NCI-H2107 treated with DMSO at 0.1 percent for 48 hours (cell line): ENCODE measurements at regions not wholly inside any gene's neighbourhood (a gene's known extent, or its start where the extent isn't known, plus 50 kb on each side); places are given as distances from the start of the nearest gene placed in this dataset.
"Not testable (repeated sequence)": the region's sequence is repeated elsewhere in the genome, so short reads cannot be mapped to it uniquely, and the experiment has no call there.

Experiments
- DNase-seq: peaks from one replicate; lab custom pipeline; 2025; ENCODE audit not compliant: unreplicated experiment; lab: John Stamatoyannopoulos, UW

GRCh38 chr10:4639960-4640359 is 186.0 kb upstream of the AKR1E2 start:
- DNase-seq: no peak

- DNase-seq: no peak
These were observed 187.9 kb upstream of the AKR1E2 start for GRCh38 chr10:4638099-4638498.

- DNase-seq: no peak
These were observed 188.3 kb upstream of the AKR1E2 start for GRCh38 chr10:4637657-4638056.

- no peak for DNase-seq
These were observed 190.1 kb upstream of the AKR1E2 start for GRCh38 chr10:4635883-4636282.

- no peak for DNase-seq
These were observed 190.6 kb upstream of the AKR1E2 start for GRCh38 chr10:4635388-4635787.

- DNase-seq: no peak
These were observed 192.2 kb upstream of the AKR1E2 start for GRCh38 chr10:4633776-4634175.

GRCh38 chr10:4633186-4633585 is 192.8 kb upstream of the AKR1E2 start:
- no peak for DNase-seq

- no peak for DNase-seq
These were observed 193.2 kb upstream of the AKR1E2 start for GRCh38 chr10:4632757-4633156.

- DNase-seq: no peak
These were observed 199.1 kb upstream of the AKR1E2 start for GRCh38 chr10:4626919-4627318.

GRCh38 chr10:4623757-4624420 is 202.1 kb upstream of the AKR1E2 start:
- DNase-seq: no peak

- DNase-seq: no peak
These were observed 202.8 kb upstream of the AKR1E2 start for GRCh38 chr10:4623200-4623599.

- no peak for DNase-seq
These were observed 203.6 kb upstream of the AKR1E2 start for GRCh38 chr10:4622384-4622783.

GRCh38 chr10:4617589-4617988 is 208.4 kb upstream of the AKR1E2 start:
- no peak for DNase-seq

- no peak for DNase-seq
These were observed 211.0 kb upstream of the AKR1E2 start for GRCh38 chr10:4615042-4615441.

- no peak for DNase-seq
These were observed 216.8 kb upstream of the AKR1E2 start for GRCh38 chr10:4609251-4609650.

GRCh38 chr10:4607681-4608080 is 218.3 kb upstream of the AKR1E2 start:
- no peak for DNase-seq

- no peak for DNase-seq
These were observed 219.0 kb upstream of the AKR1E2 start for GRCh38 chr10:4606856-4607636.

GRCh38 chr10:4602764-4603491 is 223.1 kb upstream of the AKR1E2 start:
- no peak for DNase-seq

GRCh38 chr10:4599471-4599870 is 226.5 kb upstream of the AKR1E2 start:
- no peak for DNase-seq

GRCh38 chr10:4597898-4598297 is 228.1 kb upstream of the AKR1E2 start:
- DNase-seq: not testable (repeated sequence)

GRCh38 chr10:4596951-4597350 is 229.1 kb upstream of the AKR1E2 start:
- DNase-seq: no peak

GRCh38 chr10:4595719-4596319 is 230.2 kb upstream of the AKR1E2 start:
- no peak for DNase-seq
